Endodermal cell (in vitro differentiated cells): ENCODE measurements at regions not wholly inside any gene's neighbourhood (a gene's known extent, or its start where the extent isn't known, plus 50 kb on each side); places are given as distances from the start of the nearest gene placed in this dataset.

ENCODE experiments used
- DNase-seq: peaks from one replicate; pipeline ENCODE4 v3.0.0-alpha.2; 2017
- H3K27ac ChIP-seq: 2 replicates; pipeline ENCODE4 v1.5.1; 2013; ENCODE audit warnings: mild to moderate bottlenecking, low read depth, low read length, moderate library complexity
- H3K27me3 ChIP-seq: 2 replicates; pipeline ENCODE4 v1.6.1; 2013; ENCODE audit warnings: mild to moderate bottlenecking, low read length, moderate library complexity; ENCODE audit not compliant: insufficient read depth, control insufficient read depth, poor library complexity, severe bottlenecking
- H3K36me3 ChIP-seq: 2 replicates; pipeline ENCODE4 v1.7.0; 2013; ENCODE audit warnings: mild to moderate bottlenecking, low read length, moderate library complexity; ENCODE audit not compliant: control insufficient read depth, insufficient read depth
- H3K4me1 ChIP-seq: one replicate; pipeline ENCODE4 v1.7.0; 2013; ENCODE audit warnings: low read length; ENCODE audit not compliant: control insufficient read depth, insufficient read depth
- H3K4me3 ChIP-seq: 2 replicates; pipeline ENCODE4 v1.5.1; 2013; ENCODE audit warnings: mild to moderate bottlenecking, low read length, moderate library complexity
- H3K9ac ChIP-seq: 2 replicates; pipeline ENCODE4 v1.6.1; 2013; ENCODE audit warnings: mild to moderate bottlenecking, low read length, moderate library complexity; ENCODE audit not compliant: poor library complexity, severe bottlenecking; ENCODE audit errors: extremely low read depth
- H3K9me3 ChIP-seq: 2 replicates; pipeline ENCODE4 v1.6.1; 2013; ENCODE audit warnings: mild to moderate bottlenecking, low read length, moderate library complexity; ENCODE audit not compliant: control insufficient read depth
- H3K27ac Mint-ChIP-seq: 2 replicates; pipeline ENCODE4 v1.8.0; 2020; ENCODE audit warnings: mixed read lengths
- H3K27me3 Mint-ChIP-seq: 2 replicates; pipeline ENCODE4 v1.8.0; 2021; ENCODE audit warnings: mild to moderate bottlenecking, mixed read lengths; ENCODE audit not compliant: insufficient read depth
- H3K36me3 Mint-ChIP-seq: 2 replicates; pipeline ENCODE4 v1.8.0; 2020; ENCODE audit warnings: low read depth, mixed read lengths
- H3K4me1 Mint-ChIP-seq: 2 replicates; pipeline ENCODE4 v1.8.0; 2020; ENCODE audit warnings: mixed read lengths
- H3K4me3 Mint-ChIP-seq: 2 replicates; pipeline ENCODE4 v1.8.0; 2020; ENCODE audit warnings: mild to moderate bottlenecking, moderate library complexity, mixed read lengths
- H3K9me3 Mint-ChIP-seq: 2 replicates; pipeline ENCODE4 v1.8.0; 2020; ENCODE audit warnings: mild to moderate bottlenecking, mixed read lengths
- CTCF ChIP-seq: fragments of 200-600 bp; sonication (generic); conservative IDR thresholded peaks from 2 replicates; pipeline ENCODE4 v1.5.0; 2021; ENCODE audit warnings: antibody characterized with exemption, mild to moderate bottlenecking
- WGBS, 2 experiments: methylation state at CpG; one replicate each; pipeline versions ENCODE4 v1.1.5 to v1.1.7; 2013; ENCODE audit warnings: missing lambda C conversion rate in 2 of 2, mixed read lengths in 1 of 2; ENCODE audit not compliant: insufficient coverage in 1 of 2, insufficient read length in 1 of 2; 5-methylcytosine and 5-hydroxymethylcytosine counted together

GRCh38 chr7:68423356-68423755 lies 1174.9 kb upstream of the AUTS2 start:
- H3K9ac ChIP-seq, result no peak overlapping the region
- H3K9me3 ChIP-seq, result peaks cover 5% of the 10 kb centered on the region
- WGBS, 2 experiments, result 84 to 89% methylated on average over 4 to 5 of the region's 5 CpGs
- no peak for DNase-seq
- H3K4me1 ChIP-seq, result peaks cover 11% of the 10 kb centered on the region
- no peaks in the 10 kb centered on the region for H3K36me3 Mint-ChIP-seq
- no peaks in the 10 kb centered on the region for H3K9me3 Mint-ChIP-seq
- H3K4me1 Mint-ChIP-seq, result peaks cover 23% of the 10 kb centered on the region
- no peaks in the 10 kb centered on the region for H3K27me3 ChIP-seq
- TF ChIP-seq CTCF, result no peak
- no peaks in the 10 kb centered on the region for H3K36me3 ChIP-seq
- H3K27ac Mint-ChIP-seq, result no peak overlapping the region
- H3K27ac ChIP-seq, result no peak overlapping the region
- H3K27me3 Mint-ChIP-seq, result no peaks in the 10 kb centered on the region
- no peak overlapping the region for H3K4me3 Mint-ChIP-seq
- no peak overlapping the region for H3K4me3 ChIP-seq

GRCh38 chr7:68424658-68425297 lies 1173.5 kb upstream of the AUTS2 start:
- TF ChIP-seq CTCF, result no peak
- H3K27ac Mint-ChIP-seq, result no peak overlapping the region
- no peaks in the 10 kb centered on the region for H3K27me3 Mint-ChIP-seq
- Histone ChIP-seq H3K9ac (no peak overlapping the region), H3K27me3 (no peaks in the 10 kb centered on the region), H3K36me3 (no peaks in the 10 kb centered on the region), H3K27ac (no peak overlapping the region), H3K4me1 (peaks cover 11% of the 10 kb centered on the region), H3K9me3 (peaks cover under 1% of the 10 kb centered on the region), H3K4me3 (no peak overlapping the region)
- no peak overlapping the region for H3K4me3 Mint-ChIP-seq
- no peak for DNase-seq
- 91 to 100% methylated on average over 4 of the region's 4 CpGs for WGBS, 2 experiments
- H3K4me1 Mint-ChIP-seq, result peaks cover 23% of the 10 kb centered on the region
- no peaks in the 10 kb centered on the region for H3K36me3 Mint-ChIP-seq
- no peaks in the 10 kb centered on the region for H3K9me3 Mint-ChIP-seq

- peaks cover 23% of the 10 kb centered on the region for H3K4me1 Mint-ChIP-seq
Measured at GRCh38 chr7:68425377-68425776, 1172.9 kb upstream of the AUTS2 start.

More at GRCh38 chr7:68425377-68425776, 1172.9 kb upstream of the AUTS2 start:
- no peak for DNase-seq
- no peaks in the 10 kb centered on the region for H3K36me3 ChIP-seq
- H3K9ac ChIP-seq, result no peak overlapping the region
- H3K27ac ChIP-seq, result no peak overlapping the region
- H3K36me3 Mint-ChIP-seq, result no peaks in the 10 kb centered on the region
- no peak overlapping the region for H3K27ac Mint-ChIP-seq
- H3K27me3 Mint-ChIP-seq, result no peaks in the 10 kb centered on the region
- 95 to 96% methylated on average over 5 to 6 of the region's 6 CpGs for WGBS, 2 experiments
- no peak overlapping the region for H3K4me3 ChIP-seq
- no peaks in the 10 kb centered on the region for H3K9me3 Mint-ChIP-seq
- TF ChIP-seq CTCF, result peak; percentile 47
- peaks cover 11% of the 10 kb centered on the region for H3K4me1 ChIP-seq
- H3K4me3 Mint-ChIP-seq, result no peak overlapping the region
- no peaks in the 10 kb centered on the region for H3K9me3 ChIP-seq
- no peaks in the 10 kb centered on the region for H3K27me3 ChIP-seq
